Nephron (organoid): ENCODE measurements at regions not wholly inside any gene's neighbourhood (a gene's known extent, or its start where the extent isn't known, plus 50 kb on each side); places are given as distances from the start of the nearest gene placed in this dataset.
"Not testable (repeated sequence)": the region's sequence is repeated elsewhere in the genome, so short reads cannot be mapped to it uniquely, and the experiment has no call there.

Source experiments
- H3K27ac Mint-ChIP-seq, 3 experiments: 2 replicates each; pipeline ENCODE4 v1.8.0; 2020; ENCODE audit warnings: mixed read lengths in 3 of 3, mild to moderate bottlenecking in 2 of 3, moderate library complexity in 1 of 3
- H3K27me3 Mint-ChIP-seq: 2 replicates; pipeline ENCODE4 v1.8.0; 2021; ENCODE audit warnings: low read depth, mild to moderate bottlenecking, moderate library complexity, mixed read lengths
- H3K36me3 Mint-ChIP-seq: 2 replicates; pipeline ENCODE4 v1.8.0; 2020; ENCODE audit warnings: low read depth, mixed read lengths
- H3K4me1 Mint-ChIP-seq: 2 replicates; pipeline ENCODE4 v1.8.0; 2020; ENCODE audit warnings: mixed read lengths
- H3K4me3 Mint-ChIP-seq, 3 experiments: 2 replicates each; pipeline ENCODE4 v1.8.0; 2020; ENCODE audit warnings: mild to moderate bottlenecking in 3 of 3, mixed read lengths in 3 of 3, moderate library complexity in 2 of 3
- H3K9me3 Mint-ChIP-seq: 2 replicates; pipeline ENCODE4 v1.8.0; 2020; ENCODE audit warnings: mixed read lengths
- TF ChIP-seq, protein P1 (sequence below), 3 experiments: fragments of 200-600 bp; sonication (generic); IDR thresholded peaks; one replicate each; pipeline ENCODE4 v1.5.0; 2021; ENCODE audit warnings: antibody characterized with exemption in 3 of 3; ENCODE audit not compliant: unreplicated experiment in 3 of 3

GRCh38 chr14:56351861-56352260, 227.7 kb upstream of the TMEM260 start:
- TF ChIP-seq, protein P1, sequence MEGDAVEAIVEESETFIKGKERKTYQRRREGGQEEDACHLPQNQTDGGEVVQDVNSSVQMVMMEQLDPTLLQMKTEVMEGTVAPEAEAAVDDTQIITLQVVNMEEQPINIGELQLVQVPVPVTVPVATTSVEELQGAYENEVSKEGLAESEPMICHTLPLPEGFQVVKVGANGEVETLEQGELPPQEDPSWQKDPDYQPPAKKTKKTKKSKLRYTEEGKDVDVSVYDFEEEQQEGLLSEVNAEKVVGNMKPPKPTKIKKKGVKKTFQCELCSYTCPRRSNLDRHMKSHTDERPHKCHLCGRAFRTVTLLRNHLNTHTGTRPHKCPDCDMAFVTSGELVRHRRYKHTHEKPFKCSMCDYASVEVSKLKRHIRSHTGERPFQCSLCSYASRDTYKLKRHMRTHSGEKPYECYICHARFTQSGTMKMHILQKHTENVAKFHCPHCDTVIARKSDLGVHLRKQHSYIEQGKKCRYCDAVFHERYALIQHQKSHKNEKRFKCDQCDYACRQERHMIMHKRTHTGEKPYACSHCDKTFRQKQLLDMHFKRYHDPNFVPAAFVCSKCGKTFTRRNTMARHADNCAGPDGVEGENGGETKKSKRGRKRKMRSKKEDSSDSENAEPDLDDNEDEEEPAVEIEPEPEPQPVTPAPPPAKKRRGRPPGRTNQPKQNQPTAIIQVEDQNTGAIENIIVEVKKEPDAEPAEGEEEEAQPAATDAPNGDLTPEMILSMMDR (IDR thresholded peaks at IDR 0.05; ENCODE audit: unreplicated experiment in 3 of 3) = no peak
- H3K9me3 Mint-ChIP-seq = peaks cover 17% of the 10 kb centered on the region
- H3K27me3 Mint-ChIP-seq = no peaks in the 10 kb centered on the region
- no peak overlapping the region for H3K4me3 Mint-ChIP-seq
- no peak overlapping the region for H3K27ac Mint-ChIP-seq
- no peaks in the 10 kb centered on the region for H3K4me1 Mint-ChIP-seq
- peaks cover 5% of the 10 kb centered on the region for H3K36me3 Mint-ChIP-seq

GRCh38 chr14:56352999-56353398, 226.6 kb upstream of the TMEM260 start:
- Mint-ChIP-seq H3K4me3 (no peak overlapping the region), H3K27ac (no peak overlapping the region), H3K4me1 (no peaks in the 10 kb centered on the region), H3K36me3 (peaks cover 5% of the 10 kb centered on the region), H3K9me3 (peaks cover 17% of the 10 kb centered on the region), H3K27me3 (no peaks in the 10 kb centered on the region)
- TF ChIP-seq, protein P1 (IDR thresholded peaks at IDR 0.05; ENCODE audit: unreplicated experiment in 3 of 3) = no peak

DNA sequence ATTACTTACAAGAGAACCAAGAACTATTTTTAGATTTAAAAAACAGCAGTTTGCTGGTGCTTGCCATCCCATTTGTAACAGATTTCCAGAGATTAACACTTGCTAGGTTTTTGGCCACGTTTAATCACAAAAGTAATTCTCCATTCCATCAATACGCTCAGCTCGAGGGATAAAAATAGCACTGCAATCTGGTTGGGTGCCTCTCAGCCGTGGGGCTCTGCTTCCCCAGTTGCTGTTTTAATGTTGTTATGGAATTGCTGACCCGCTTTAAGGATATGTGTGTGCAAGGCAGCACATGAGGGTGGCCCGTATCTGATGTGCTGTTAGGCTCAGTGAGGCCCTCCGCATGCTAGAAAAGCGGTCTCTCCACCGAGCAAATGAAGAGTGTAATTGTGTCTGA, 222.2 kb upstream of the TMEM260 start:
- Mint-ChIP-seq H3K27ac (no peak overlapping the region), H3K27me3 (peaks cover 11% of the 10 kb centered on the region), H3K4me3 (no peak overlapping the region), H3K36me3 (no peaks in the 10 kb centered on the region), H3K4me1 (no peaks in the 10 kb centered on the region), H3K9me3 (peaks cover 5% of the 10 kb centered on the region)
- TF ChIP-seq, protein P1 (IDR thresholded peaks at IDR 0.05; ENCODE audit: unreplicated experiment in 3 of 3) = no peak

- TF ChIP-seq, protein P1 (IDR thresholded peaks at IDR 0.05; ENCODE audit: unreplicated experiment in 3 of 3) = no peak
- Mint-ChIP-seq H3K27me3 (peaks cover 11% of the 10 kb centered on the region), H3K4me3 (no peak overlapping the region), H3K9me3 (peaks cover 7% of the 10 kb centered on the region), H3K27ac (no peak overlapping the region), H3K4me1 (no peaks in the 10 kb centered on the region), H3K36me3 (no peaks in the 10 kb centered on the region)
Observed at GRCh38 chr14:56358275-56358674, 221.3 kb upstream of the TMEM260 start.

- Mint-ChIP-seq H3K9me3 (peaks cover 7% of the 10 kb centered on the region), H3K36me3 (no peaks in the 10 kb centered on the region), H3K4me1 (no peaks in the 10 kb centered on the region), H3K4me3 (no peak overlapping the region), H3K27me3 (peaks cover 11% of the 10 kb centered on the region), H3K27ac (no peak overlapping the region)
- TF ChIP-seq, protein P1 (IDR thresholded peaks at IDR 0.05; ENCODE audit: unreplicated experiment in 3 of 3) = no peak
Observed at GRCh38 chr14:56358851-56359614, 220.6 kb upstream of the TMEM260 start.

- not testable (repeated sequence) for H3K27me3 Mint-ChIP-seq, H3K27ac Mint-ChIP-seq, H3K4me3 Mint-ChIP-seq, H3K4me1 Mint-ChIP-seq, H3K36me3 Mint-ChIP-seq
- peaks cover 15% of the 10 kb centered on the region for H3K9me3 Mint-ChIP-seq
Observed at GRCh38 chr14:56365663-56366062, 213.9 kb upstream of the TMEM260 start.
